Activated T-helper 1 cell treated with anti-CD3 and anti-CD28 coated beads, Interleukin-12 subunit alpha, Interleukin-12 subunit beta, Interleukin-2, Interleukin-4 antibody, amounts not matched to agents 30 ng/mL and 10 ng/mL and 1 ng/mL, durations not matched to agents 14 hours and 24 hours and 36 hours (primary cell): ENCODE measurements at regions not wholly inside any gene's neighbourhood (a gene's known extent, or its start where the extent isn't known, plus 50 kb on each side); places are given as distances from the start of the nearest gene placed in this dataset.

Experiments used
- DNase-seq: peaks from one replicate; pipeline ENCODE4 v3.0.0; 2021; ENCODE audit warnings: low spot score
- H3K27ac Mint-ChIP-seq: one replicate; pipeline ENCODE4 v1.8.0; 2021; ENCODE audit warnings: mild to moderate bottlenecking, mixed read lengths
- H3K27me3 Mint-ChIP-seq: one replicate; pipeline ENCODE4 v1.8.0; 2022; ENCODE audit warnings: mild to moderate bottlenecking, moderate library complexity, mixed read lengths; ENCODE audit not compliant: insufficient read depth
- H3K36me3 Mint-ChIP-seq: one replicate; pipeline ENCODE4 v1.8.0; 2021; ENCODE audit warnings: low read depth, mixed read lengths
- H3K4me1 Mint-ChIP-seq: one replicate; pipeline ENCODE4 v1.8.0; 2021; ENCODE audit warnings: low read depth, mixed read lengths
- H3K4me3 Mint-ChIP-seq: one replicate; pipeline ENCODE4 v1.8.0; 2021; ENCODE audit warnings: mild to moderate bottlenecking, moderate library complexity, mixed read lengths
- H3K9me3 Mint-ChIP-seq: one replicate; pipeline ENCODE4 v1.8.0; 2021; ENCODE audit warnings: mixed read lengths
- intact Hi-C: fragments of 100-400 bp; cut with micrococcal nuclease; formaldehyde crosslinking; loops from one replicate; pipeline ENCODE4 v1.15.1; 2024

- H3K27ac Mint-ChIP-seq: no peak overlapping the region
- H3K9me3 Mint-ChIP-seq: no peaks in the 10 kb centered on the region
- intact Hi-C loops: no loop called here
- no peaks in the 10 kb centered on the region for H3K4me1 Mint-ChIP-seq
- no peaks in the 10 kb centered on the region for H3K36me3 Mint-ChIP-seq
- H3K4me3 Mint-ChIP-seq: no peak overlapping the region
- no peaks in the 10 kb centered on the region for H3K27me3 Mint-ChIP-seq
- DNase-seq: no peak
Observed at GRCh38 chr7:115721293-115722217, 309.0 kb downstream of the TFEC start.

- no peak for DNase-seq
- no peaks in the 10 kb centered on the region for H3K36me3 Mint-ChIP-seq
- intact Hi-C loops: no loop called here
- no peaks in the 10 kb centered on the region for H3K27me3 Mint-ChIP-seq
- H3K4me3 Mint-ChIP-seq: no peak overlapping the region
- no peaks in the 10 kb centered on the region for H3K4me1 Mint-ChIP-seq
- H3K27ac Mint-ChIP-seq: no peak overlapping the region
- H3K9me3 Mint-ChIP-seq: no peaks in the 10 kb centered on the region
Observed at GRCh38 chr7:115719963-115720362, 310.6 kb downstream of the TFEC start.

- no peak for DNase-seq
- H3K27ac Mint-ChIP-seq: no peak overlapping the region
- intact Hi-C loops: no loop called here
- H3K4me3 Mint-ChIP-seq: no peak overlapping the region
- no peaks in the 10 kb centered on the region for H3K4me1 Mint-ChIP-seq
- no peaks in the 10 kb centered on the region for H3K9me3 Mint-ChIP-seq
- no peaks in the 10 kb centered on the region for H3K36me3 Mint-ChIP-seq
- no peaks in the 10 kb centered on the region for H3K27me3 Mint-ChIP-seq
Observed at GRCh38 chr7:115709664-115710063, 320.9 kb downstream of the TFEC start.

GRCh38 chr7:115708013-115708341 lies 322.6 kb downstream of the TFEC start:
- H3K36me3 Mint-ChIP-seq: no peaks in the 10 kb centered on the region
- intact Hi-C loops: no loop called here
- no peak overlapping the region for H3K27ac Mint-ChIP-seq
- H3K4me3 Mint-ChIP-seq: no peak overlapping the region
- H3K9me3 Mint-ChIP-seq: no peaks in the 10 kb centered on the region
- H3K4me1 Mint-ChIP-seq: no peaks in the 10 kb centered on the region
- DNase-seq: no peak
- H3K27me3 Mint-ChIP-seq: no peaks in the 10 kb centered on the region

GRCh38 chr7:115707258-115708012 lies 323.1 kb downstream of the TFEC start:
- DNase-seq: no peak
- H3K4me1 Mint-ChIP-seq: no peaks in the 10 kb centered on the region
- H3K9me3 Mint-ChIP-seq: no peaks in the 10 kb centered on the region
- intact Hi-C loops: no loop called here
- no peak overlapping the region for H3K27ac Mint-ChIP-seq
- no peaks in the 10 kb centered on the region for H3K27me3 Mint-ChIP-seq
- no peak overlapping the region for H3K4me3 Mint-ChIP-seq
- no peaks in the 10 kb centered on the region for H3K36me3 Mint-ChIP-seq

GRCh38 chr7:115704884-115705283 lies 325.7 kb downstream of the TFEC start:
- no peak overlapping the region for H3K27ac Mint-ChIP-seq
- H3K36me3 Mint-ChIP-seq: no peaks in the 10 kb centered on the region
- DNase-seq: no peak
- intact Hi-C loops: no loop called here
- H3K9me3 Mint-ChIP-seq: no peaks in the 10 kb centered on the region
- no peaks in the 10 kb centered on the region for H3K4me1 Mint-ChIP-seq
- H3K27me3 Mint-ChIP-seq: no peaks in the 10 kb centered on the region
- H3K4me3 Mint-ChIP-seq: no peak overlapping the region

- H3K9me3 Mint-ChIP-seq: no peaks in the 10 kb centered on the region
- intact Hi-C loops: no loop called here
- no peak overlapping the region for H3K4me3 Mint-ChIP-seq
- no peaks in the 10 kb centered on the region for H3K36me3 Mint-ChIP-seq
- DNase-seq: no peak
- no peaks in the 10 kb centered on the region for H3K27me3 Mint-ChIP-seq
- no peak overlapping the region for H3K27ac Mint-ChIP-seq
- H3K4me1 Mint-ChIP-seq: no peaks in the 10 kb centered on the region
Observed at GRCh38 chr7:115701141-115701540, 329.4 kb downstream of the TFEC start.

GRCh38 chr7:115694424-115694823 lies 336.1 kb downstream of the TFEC start:
- no peaks in the 10 kb centered on the region for H3K9me3 Mint-ChIP-seq
- no peak for DNase-seq
- H3K27me3 Mint-ChIP-seq: peaks cover 2% of the 10 kb centered on the region
- no peaks in the 10 kb centered on the region for H3K36me3 Mint-ChIP-seq
- H3K4me1 Mint-ChIP-seq: no peaks in the 10 kb centered on the region
- H3K27ac Mint-ChIP-seq: no peak overlapping the region
- no peak overlapping the region for H3K4me3 Mint-ChIP-seq
- intact Hi-C loops: no loop called here

- Mint-ChIP-seq H3K4me1 (no peaks in the 10 kb centered on the region), H3K36me3 (no peaks in the 10 kb centered on the region), H3K27ac (no peak overlapping the region), H3K4me3 (no peak overlapping the region), H3K27me3 (peaks cover 2% of the 10 kb centered on the region), H3K9me3 (no peaks in the 10 kb centered on the region)
- DNase-seq: no peak
- intact Hi-C loops: no loop called here
Observed at GRCh38 chr7:115693779-115694178, 336.8 kb downstream of the TFEC start.

GRCh38 chr7:115689941-115690340 lies 340.6 kb downstream of the TFEC start:
- H3K27me3 Mint-ChIP-seq: no peaks in the 10 kb centered on the region
- H3K9me3 Mint-ChIP-seq: no peaks in the 10 kb centered on the region
- no peak for DNase-seq
- H3K4me1 Mint-ChIP-seq: no peaks in the 10 kb centered on the region
- H3K4me3 Mint-ChIP-seq: no peak overlapping the region
- H3K27ac Mint-ChIP-seq: no peak overlapping the region
- intact Hi-C loops: no loop called here
- no peaks in the 10 kb centered on the region for H3K36me3 Mint-ChIP-seq

GRCh38 chr7:115683093-115683492 lies 347.5 kb downstream of the TFEC start:
- Mint-ChIP-seq H3K4me1 (no peaks in the 10 kb centered on the region), H3K4me3 (no peak overlapping the region), H3K27me3 (no peaks in the 10 kb centered on the region), H3K27ac (no peak overlapping the region), H3K9me3 (no peaks in the 10 kb centered on the region), H3K36me3 (no peaks in the 10 kb centered on the region)
- intact Hi-C loops: no loop called here
- DNase-seq: no peak

- no peaks in the 10 kb centered on the region for H3K9me3 Mint-ChIP-seq
- no peaks in the 10 kb centered on the region for H3K27me3 Mint-ChIP-seq
- no peak overlapping the region for H3K4me3 Mint-ChIP-seq
- intact Hi-C loops: no loop called here
- H3K4me1 Mint-ChIP-seq: no peaks in the 10 kb centered on the region
- H3K36me3 Mint-ChIP-seq: no peaks in the 10 kb centered on the region
- no peak for DNase-seq
- no peak overlapping the region for H3K27ac Mint-ChIP-seq
Observed at GRCh38 chr7:115682507-115682906, 348.1 kb downstream of the TFEC start.

- no peaks in the 10 kb centered on the region for H3K9me3 Mint-ChIP-seq
- no peak for DNase-seq
- H3K36me3 Mint-ChIP-seq: no peaks in the 10 kb centered on the region
- intact Hi-C loops: loop anchor here (1.0 kb wide), 1 partner anchor 816 kb away; no protein-coding TSS in a partner anchor
- no peaks in the 10 kb centered on the region for H3K27me3 Mint-ChIP-seq
- no peaks in the 10 kb centered on the region for H3K4me1 Mint-ChIP-seq
- H3K27ac Mint-ChIP-seq: no peak overlapping the region
- no peak overlapping the region for H3K4me3 Mint-ChIP-seq
Observed at GRCh38 chr7:115680921-115681320, 349.6 kb downstream of the TFEC start.
